ENCODE measurements at regions not wholly inside any gene's neighbourhood (a gene's known extent, or its start where the extent isn't known, plus 50 kb on each side); places are given as distances from the start of the nearest gene placed in this dataset.

DNA sequence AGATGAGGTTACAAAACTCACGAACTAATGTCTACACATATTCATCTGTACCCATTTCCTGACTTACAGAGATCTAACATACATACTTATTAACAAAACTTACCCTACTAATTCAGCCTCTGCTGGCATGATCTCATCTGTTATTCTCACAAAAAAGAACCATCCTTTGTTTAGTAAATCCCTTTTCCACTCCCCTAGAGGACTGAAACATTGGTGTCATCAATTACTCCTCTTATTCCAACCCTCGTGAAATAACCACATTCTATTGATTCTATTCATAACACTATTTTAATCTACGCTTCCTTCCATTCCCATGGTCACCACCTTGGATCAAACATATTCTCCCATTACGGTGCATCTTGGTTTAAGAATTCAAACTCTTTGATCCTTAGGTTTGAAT lies 505.9 kb downstream of the SI start:
- DNase-seq (ENCODE audit: low read depth) = no peak
- no peak overlapping the region for H3K4me3 ChIP-seq (ENCODE audit: control insufficient read depth, low read depth, low read length)
- TF ChIP-seq, protein P1, sequence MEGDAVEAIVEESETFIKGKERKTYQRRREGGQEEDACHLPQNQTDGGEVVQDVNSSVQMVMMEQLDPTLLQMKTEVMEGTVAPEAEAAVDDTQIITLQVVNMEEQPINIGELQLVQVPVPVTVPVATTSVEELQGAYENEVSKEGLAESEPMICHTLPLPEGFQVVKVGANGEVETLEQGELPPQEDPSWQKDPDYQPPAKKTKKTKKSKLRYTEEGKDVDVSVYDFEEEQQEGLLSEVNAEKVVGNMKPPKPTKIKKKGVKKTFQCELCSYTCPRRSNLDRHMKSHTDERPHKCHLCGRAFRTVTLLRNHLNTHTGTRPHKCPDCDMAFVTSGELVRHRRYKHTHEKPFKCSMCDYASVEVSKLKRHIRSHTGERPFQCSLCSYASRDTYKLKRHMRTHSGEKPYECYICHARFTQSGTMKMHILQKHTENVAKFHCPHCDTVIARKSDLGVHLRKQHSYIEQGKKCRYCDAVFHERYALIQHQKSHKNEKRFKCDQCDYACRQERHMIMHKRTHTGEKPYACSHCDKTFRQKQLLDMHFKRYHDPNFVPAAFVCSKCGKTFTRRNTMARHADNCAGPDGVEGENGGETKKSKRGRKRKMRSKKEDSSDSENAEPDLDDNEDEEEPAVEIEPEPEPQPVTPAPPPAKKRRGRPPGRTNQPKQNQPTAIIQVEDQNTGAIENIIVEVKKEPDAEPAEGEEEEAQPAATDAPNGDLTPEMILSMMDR (conservative IDR thresholded peaks at IDR 0.05; ENCODE audit: control insufficient read depth, insufficient read depth, low read depth, low read length) = no peak

DNA sequence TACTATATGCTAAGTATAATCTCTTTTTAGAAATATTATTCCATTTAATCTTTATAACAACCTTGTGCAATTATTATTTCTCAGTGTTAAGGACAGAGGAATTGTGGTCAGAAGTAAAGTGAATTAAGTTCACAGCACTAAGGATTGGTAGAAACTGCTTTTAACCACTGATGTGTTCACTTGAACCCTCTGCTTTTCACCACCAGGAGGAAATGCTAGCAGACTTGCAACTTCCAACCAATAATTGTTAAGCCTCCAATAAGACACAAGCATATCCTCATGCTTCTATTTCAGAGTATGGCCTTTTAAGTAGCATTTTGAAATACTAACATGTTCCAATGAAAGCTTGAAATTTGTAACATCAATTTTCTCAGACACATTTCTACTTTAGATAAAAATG lies 527.4 kb downstream of the SI start:
- TF ChIP-seq, protein P1 (conservative IDR thresholded peaks at IDR 0.05; ENCODE audit: control insufficient read depth, insufficient read depth, low read depth, low read length) = no peak
- no peak for DNase-seq (ENCODE audit: low read depth)
- no peak overlapping the region for H3K4me3 ChIP-seq (ENCODE audit: control insufficient read depth, low read depth, low read length)

DNA sequence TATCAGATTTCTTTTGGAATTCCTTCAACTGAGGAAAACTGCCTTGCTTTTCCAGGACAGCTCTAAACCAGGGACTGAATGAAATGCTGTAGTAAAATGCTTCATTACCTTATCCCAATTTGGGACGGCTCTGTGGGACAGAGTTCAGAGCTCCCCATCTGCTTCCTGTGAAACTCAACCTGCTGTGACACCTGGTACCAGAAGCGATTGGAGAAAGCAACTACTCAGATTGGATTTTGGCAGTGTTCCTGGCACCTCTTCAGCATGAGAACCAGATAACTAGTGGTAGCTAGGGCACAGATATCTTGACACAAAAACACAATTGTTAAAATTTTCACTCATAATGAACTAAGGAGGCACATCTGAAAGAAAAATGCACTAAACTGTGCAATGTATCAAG lies 539.1 kb downstream of the SI start:
- TF ChIP-seq, protein P1 (conservative IDR thresholded peaks at IDR 0.05; ENCODE audit: control insufficient read depth, insufficient read depth, low read depth, low read length) = no peak

DNA sequence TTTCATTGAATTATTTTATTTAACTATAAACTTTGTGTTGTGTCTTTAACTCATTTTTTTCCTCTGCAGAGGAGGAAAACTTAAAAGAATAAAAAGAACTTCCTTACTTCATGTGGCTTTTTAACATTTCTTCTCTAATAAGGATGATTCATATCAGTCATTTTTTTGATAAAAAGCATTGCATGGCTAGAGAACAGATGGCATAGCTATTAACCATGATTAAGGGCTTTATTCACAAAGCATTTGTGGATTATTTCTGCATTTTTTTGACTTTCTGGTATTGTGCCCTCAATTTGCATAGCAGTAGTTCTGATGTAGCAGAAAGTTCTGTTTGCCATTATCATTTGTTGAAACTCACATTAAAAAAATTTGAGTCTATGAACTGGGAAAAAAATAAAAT lies 540.8 kb downstream of the SI start:
- TF ChIP-seq, protein P1 (conservative IDR thresholded peaks at IDR 0.05; ENCODE audit: control insufficient read depth, insufficient read depth, low read depth, low read length) = no peak
- no peak for DNase-seq (ENCODE audit: low read depth)
- H3K4me3 ChIP-seq (ENCODE audit: control insufficient read depth, low read depth, low read length) = no peak overlapping the region

More for the DNA sequence above, 539.1 kb downstream of the SI start:
- DNase-seq (ENCODE audit: low read depth) = no peak
- H3K4me3 ChIP-seq (ENCODE audit: control insufficient read depth, low read depth, low read length) = no peak overlapping the region

DNA sequence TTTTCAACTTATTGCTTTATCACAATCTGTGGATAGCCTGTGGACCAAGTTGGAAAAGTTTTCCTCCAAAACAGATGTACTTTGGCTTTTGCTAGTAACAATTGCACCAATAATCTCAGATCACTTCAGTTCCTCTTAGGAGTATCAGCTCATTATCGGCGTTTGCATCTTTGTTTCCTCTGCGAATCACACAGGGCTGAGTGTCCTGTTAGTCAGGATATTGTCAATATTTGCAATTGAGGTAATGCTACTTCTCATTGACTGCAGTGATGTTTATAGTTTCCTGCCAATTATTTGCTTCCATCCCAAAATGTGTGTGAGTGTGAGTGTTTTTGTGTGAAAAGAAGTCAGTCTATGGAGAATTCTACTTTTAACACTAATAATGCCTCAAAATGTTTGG lies 545.0 kb downstream of the SI start:
- TF ChIP-seq, protein P1 (conservative IDR thresholded peaks at IDR 0.05; ENCODE audit: control insufficient read depth, insufficient read depth, low read depth, low read length) = no peak

DNA sequence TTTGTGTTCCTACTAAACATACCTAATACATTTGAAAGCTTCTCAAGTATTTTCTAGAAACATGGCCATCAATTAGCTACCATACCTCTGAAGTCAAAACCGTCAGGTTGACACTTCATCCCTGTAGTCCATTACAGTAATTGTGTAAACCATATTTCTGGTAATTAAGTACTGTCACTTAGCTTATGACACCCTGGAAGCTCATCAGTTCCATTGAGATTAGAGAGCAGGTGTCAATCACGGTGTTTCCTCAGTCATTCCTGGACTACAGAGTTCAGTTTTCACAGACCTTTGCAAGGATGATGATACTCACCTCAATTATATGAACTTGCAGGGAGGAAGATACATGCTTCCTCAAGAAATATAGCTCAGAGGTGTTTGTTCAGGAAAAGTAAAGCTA lies 552.0 kb downstream of the SI start:
- no peak overlapping the region for H3K4me3 ChIP-seq (ENCODE audit: control insufficient read depth, low read depth, low read length)
- DNase-seq (ENCODE audit: low read depth) = no peak
- TF ChIP-seq, protein P1 (conservative IDR thresholded peaks at IDR 0.05; ENCODE audit: control insufficient read depth, insufficient read depth, low read depth, low read length) = no peak

More for the DNA sequence above, 545.0 kb downstream of the SI start:
- no peak for DNase-seq (ENCODE audit: low read depth)
- H3K4me3 ChIP-seq (ENCODE audit: control insufficient read depth, low read depth, low read length) = no peak overlapping the region

DNA sequence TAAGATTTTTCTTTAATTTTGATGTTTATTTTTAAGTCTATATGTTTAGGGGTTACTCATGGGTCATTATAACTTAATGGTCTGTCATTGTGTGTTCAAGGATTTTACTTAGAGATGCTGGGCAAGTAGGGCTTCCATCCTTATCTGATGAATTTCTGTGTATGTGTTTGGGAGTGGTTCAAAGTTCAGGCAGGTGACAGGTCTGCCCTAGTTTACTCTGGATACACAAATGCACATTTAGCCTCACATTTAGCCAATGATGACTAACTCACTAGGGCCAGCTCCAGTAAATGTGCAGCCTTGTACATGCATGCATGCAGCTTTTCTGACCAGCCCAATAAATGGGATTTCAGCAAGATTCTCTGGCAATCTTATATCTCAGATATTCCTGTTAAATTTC lies 554.1 kb downstream of the SI start:
- TF ChIP-seq, protein P1 (conservative IDR thresholded peaks at IDR 0.05; ENCODE audit: control insufficient read depth, insufficient read depth, low read depth, low read length) = no peak
- DNase-seq (ENCODE audit: low read depth) = no peak
- H3K4me3 ChIP-seq (ENCODE audit: control insufficient read depth, low read depth, low read length) = no peak overlapping the region
